HG03342 (cell line): ENCODE measurements at regions not wholly inside any gene's neighbourhood (a gene's known extent, or its start where the extent isn't known, plus 50 kb on each side); places are given as distances from the start of the nearest gene placed in this dataset.

Experiments used
- ATAC-seq: cut with Tn5 transposase; IDR thresholded peaks from one replicate; pipeline ENCODE4 v1.9.1; 2021; ENCODE audit warnings: mild to moderate bottlenecking, moderate library complexity; ENCODE audit not compliant: unreplicated experiment

DNA sequence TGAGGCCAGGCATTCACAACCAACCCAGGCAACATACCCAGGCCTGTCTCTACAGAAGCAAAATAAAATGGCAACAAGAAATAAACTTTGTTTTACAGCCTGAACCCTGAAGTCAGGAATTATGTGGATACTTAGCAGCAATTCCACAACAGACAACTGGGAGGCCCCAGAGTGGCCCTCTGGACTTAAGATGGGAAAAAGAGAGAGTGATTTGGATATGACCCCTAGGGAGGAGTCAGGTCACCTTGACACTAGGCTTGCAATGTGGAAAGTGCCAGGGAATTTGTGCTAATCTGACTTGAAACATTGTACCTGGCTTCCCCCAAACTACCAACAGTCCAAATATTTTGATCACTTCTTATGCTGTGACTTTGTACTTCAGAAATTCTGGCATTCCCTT lies 193.1 kb downstream of the PARM1 start:
- ATAC-seq, result no peak

DNA sequence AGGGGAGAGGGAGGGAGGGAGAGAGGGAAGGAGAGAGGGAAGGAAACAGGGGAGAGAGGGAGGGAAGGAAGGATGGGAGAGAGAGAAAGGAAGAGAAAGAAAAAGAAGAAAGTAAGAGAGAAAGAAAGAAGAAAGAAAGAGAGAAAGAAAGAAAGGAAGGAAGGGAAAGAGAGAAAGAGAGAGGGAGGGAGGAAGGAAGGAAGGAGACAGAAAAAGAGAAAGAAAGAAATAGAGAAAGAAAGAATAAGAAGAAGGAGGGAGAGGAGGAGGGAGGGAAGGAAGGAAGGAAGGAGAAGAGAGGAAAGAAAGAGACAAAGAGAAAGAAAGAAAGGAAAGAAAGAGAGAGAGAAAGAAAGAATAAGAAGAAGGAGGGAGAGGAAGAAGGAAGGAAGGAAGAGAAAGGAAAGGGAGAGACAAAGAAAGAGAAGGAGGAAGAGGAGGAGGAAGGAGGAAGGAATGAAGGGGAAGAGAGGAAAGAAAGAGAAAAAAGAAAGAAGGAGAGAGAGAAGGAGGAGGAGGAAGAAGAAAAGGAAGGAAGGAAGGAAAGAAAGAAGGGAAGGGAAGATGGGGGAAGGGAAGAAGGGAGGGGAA lies 189.6 kb downstream of the PARM1 start:
- no peak for ATAC-seq

DNA sequence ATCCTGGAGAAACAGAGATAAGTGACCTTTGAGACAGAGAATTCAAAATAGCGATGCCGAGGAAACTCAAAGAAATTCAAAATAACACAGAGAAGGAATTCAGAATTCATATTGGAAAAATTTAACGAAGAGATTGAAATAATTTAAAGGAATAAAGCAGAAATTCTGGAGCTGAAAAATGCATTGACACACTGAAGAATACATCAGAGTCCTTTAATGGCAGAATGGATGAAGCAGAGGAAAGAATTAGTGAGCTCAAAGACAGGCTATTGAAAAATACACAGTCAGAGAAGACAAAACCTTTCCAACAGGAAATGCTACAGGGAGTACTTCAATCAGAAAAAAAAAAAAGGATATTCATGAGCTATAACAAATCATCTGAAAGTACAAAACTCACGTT lies 185.8 kb downstream of the PARM1 start:
- no peak for ATAC-seq

DNA sequence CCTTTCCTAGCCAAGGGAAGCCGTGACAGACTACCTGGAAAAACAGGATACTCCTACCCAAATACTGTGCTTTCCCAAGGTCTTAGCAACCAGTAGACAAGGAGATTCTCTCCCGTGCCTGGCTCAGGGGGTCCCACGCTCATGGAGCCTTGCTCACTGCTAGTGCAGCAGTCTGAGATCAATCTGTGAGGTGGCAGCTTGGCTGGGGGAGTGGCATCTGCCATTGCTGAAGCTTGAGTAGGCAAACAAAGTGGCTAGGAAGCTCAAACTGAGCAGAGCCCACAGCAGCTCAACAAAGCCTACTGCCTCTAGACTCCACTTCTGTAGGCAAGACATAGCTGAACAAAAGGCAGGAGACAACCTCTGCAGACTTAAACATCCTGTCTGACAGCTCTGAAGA lies 177.1 kb downstream of the PARM1 start:
- no peak for ATAC-seq

DNA sequence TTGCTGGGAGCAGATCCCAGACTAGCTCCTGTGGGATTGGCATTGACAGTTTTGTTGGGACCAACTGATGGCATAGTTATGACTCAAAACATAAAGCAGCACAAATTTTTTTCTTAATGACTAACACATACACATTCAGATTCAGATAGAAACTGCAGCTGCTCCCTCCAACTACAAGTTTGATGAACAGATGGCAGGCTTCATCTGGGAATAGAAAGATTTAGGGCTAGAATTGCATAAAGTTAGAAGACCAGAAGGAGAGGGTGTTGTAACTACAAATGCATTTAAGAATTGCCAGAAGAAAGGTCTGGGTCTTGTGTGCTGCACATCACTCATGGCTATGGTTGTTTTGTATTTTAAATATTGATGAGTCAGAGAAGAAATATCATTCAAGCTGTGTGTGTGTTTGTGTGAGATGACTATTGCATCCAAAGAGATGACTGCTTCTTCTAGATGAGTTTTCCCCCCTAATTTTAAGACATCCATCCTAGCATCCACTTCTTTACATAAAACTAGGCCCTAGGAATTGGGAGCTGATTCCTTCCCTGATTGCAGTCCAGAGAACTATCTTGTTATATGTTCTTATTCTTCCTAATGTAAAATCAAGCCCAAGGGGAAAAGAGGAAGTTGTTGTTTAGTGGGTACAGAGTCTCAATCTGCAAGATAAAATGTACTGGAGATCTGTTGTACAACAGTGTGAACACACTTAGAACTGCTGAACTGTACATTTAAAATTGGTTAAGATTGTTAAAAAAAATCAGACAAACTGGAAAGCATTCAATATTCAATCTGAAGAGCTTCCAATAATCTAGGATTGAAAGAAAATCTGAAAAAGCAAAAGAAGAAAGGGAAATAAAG lies 175.1 kb downstream of the PARM1 start:
- peak; percentile 68 for ATAC-seq

DNA sequence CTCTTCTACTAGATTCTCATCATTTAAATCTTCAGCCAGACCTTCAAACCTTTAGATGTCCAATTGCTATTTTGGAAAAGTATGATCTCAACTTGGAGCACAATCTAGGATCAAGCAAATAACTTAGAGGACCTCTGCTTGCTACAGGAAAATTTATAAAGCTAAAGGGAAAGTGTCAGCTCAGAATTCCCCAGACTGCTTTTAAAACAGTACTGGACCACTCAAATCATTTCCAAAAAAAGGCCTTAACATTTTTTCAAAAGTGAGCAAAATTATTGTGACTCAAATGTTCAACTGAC lies 169.8 kb downstream of the PARM1 start:
- no peak for ATAC-seq

DNA sequence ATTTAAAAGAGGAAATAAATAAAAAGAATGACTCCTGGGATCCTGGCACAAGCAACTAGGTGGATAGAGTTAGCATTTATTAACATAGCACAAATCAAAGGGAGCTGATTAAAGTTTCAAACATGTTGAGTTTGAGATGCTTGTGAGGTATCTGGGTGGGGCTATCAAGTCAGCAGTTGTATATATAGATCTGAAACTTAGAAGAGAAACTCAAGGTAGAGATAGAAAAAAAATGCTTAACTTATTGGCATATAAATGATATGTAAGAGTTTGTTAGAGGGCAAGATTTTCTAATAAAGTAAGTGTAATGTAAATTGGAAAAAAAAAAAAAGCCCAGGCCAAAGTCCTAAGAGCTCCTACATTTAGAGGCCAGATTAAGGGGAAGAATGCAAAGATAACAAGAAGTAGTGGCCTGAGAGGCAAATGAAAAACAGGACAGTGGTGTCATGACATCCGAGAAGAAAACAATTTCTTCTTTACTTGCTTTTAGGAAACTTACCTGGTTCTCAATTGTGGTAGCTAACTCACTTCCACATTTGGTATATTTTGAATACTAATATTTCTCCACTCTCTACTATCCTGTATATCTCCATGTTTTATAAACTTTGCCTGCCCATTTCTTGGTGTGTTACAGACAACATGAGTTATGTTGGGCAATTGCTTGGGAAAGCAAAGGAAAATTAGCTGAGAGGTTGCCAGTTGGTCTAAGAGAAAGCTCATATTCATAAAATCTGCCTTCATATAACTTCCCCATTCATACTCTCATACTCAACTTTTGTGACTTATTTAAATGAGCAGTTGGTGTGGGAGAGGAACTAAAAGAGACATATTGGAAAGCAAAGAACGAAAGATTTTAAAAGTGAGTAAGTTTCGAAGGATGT lies 169.2 kb downstream of the PARM1 start:
- ATAC-seq, result peak; percentile 52
